ENCODE measurements at regions not wholly inside any gene's neighbourhood (a gene's known extent, or its start where the extent isn't known, plus 50 kb on each side); places are given as distances from the start of the nearest gene placed in this dataset.

- H3K27ac Mint-ChIP-seq = no peak overlapping the region
- no peak overlapping the region for H3K4me3 Mint-ChIP-seq
- POLR2A ChIA-PET = no interaction called here
- H3K36me3 Mint-ChIP-seq = no peaks in the 10 kb centered on the region
- ATAC-seq (ENCODE audit: low read depth) (no peak), DNase-seq (no peak)
- no peaks in the 10 kb centered on the region for H3K4me1 Mint-ChIP-seq
- no peaks in the 10 kb centered on the region for H3K9me3 Mint-ChIP-seq
- peaks cover 14% of the 10 kb centered on the region for H3K27me3 Mint-ChIP-seq
Observed at GRCh38 chr3:193933451-193933850, 202.5 kb upstream of the HES1 start.

GRCh38 chr3:193935916-193936315, 200.0 kb upstream of the HES1 start:
- H3K36me3 Mint-ChIP-seq = no peaks in the 10 kb centered on the region
- POLR2A ChIA-PET = no interaction called here
- no peaks in the 10 kb centered on the region for H3K9me3 Mint-ChIP-seq
- H3K27me3 Mint-ChIP-seq = peaks cover 14% of the 10 kb centered on the region
- no peak overlapping the region for H3K27ac Mint-ChIP-seq
- no peak for ATAC-seq (ENCODE audit: low read depth)
- H3K4me1 Mint-ChIP-seq = no peaks in the 10 kb centered on the region
- H3K4me3 Mint-ChIP-seq = no peak overlapping the region
- DNase-seq = no peak

GRCh38 chr3:193938613-193939012, 197.3 kb upstream of the HES1 start:
- no peak overlapping the region for H3K4me3 Mint-ChIP-seq
- no peaks in the 10 kb centered on the region for H3K9me3 Mint-ChIP-seq
- POLR2A ChIA-PET = no interaction called here
- no peaks in the 10 kb centered on the region for H3K36me3 Mint-ChIP-seq
- no peaks in the 10 kb centered on the region for H3K4me1 Mint-ChIP-seq
- peaks cover 14% of the 10 kb centered on the region for H3K27me3 Mint-ChIP-seq
- ATAC-seq (ENCODE audit: low read depth) (no peak), DNase-seq (no peak)
- H3K27ac Mint-ChIP-seq = no peak overlapping the region

GRCh38 chr3:193939527-193939926, 196.4 kb upstream of the HES1 start:
- DNase-seq = no peak
- Mint-ChIP-seq H3K27ac (no peak overlapping the region), H3K9me3 (no peaks in the 10 kb centered on the region), H3K4me3 (no peak overlapping the region), H3K36me3 (no peaks in the 10 kb centered on the region), H3K27me3 (peaks cover 14% of the 10 kb centered on the region), H3K4me1 (no peaks in the 10 kb centered on the region)
- no peak for ATAC-seq (ENCODE audit: low read depth)
- POLR2A ChIA-PET = no interaction called here

- Mint-ChIP-seq H3K4me3 (no peak overlapping the region), H3K4me1 (no peaks in the 10 kb centered on the region), H3K27ac (no peak overlapping the region), H3K36me3 (no peaks in the 10 kb centered on the region), H3K9me3 (no peaks in the 10 kb centered on the region), H3K27me3 (peaks cover 10% of the 10 kb centered on the region)
- ATAC-seq (ENCODE audit: low read depth) (no peak), DNase-seq (no peak)
- POLR2A ChIA-PET = no interaction called here
Observed at GRCh38 chr3:193940526-193940925, 195.4 kb upstream of the HES1 start.

- Mint-ChIP-seq H3K9me3 (no peaks in the 10 kb centered on the region), H3K4me3 (no peak overlapping the region), H3K27me3 (peaks cover 10% of the 10 kb centered on the region), H3K27ac (no peak overlapping the region), H3K36me3 (no peaks in the 10 kb centered on the region), H3K4me1 (no peaks in the 10 kb centered on the region)
- no peak for DNase-seq
- POLR2A ChIA-PET = no interaction called here
- ATAC-seq (ENCODE audit: low read depth) = no peak
Observed at GRCh38 chr3:193941486-193941885, 194.5 kb upstream of the HES1 start.

GRCh38 chr3:193942516-193943055, 193.4 kb upstream of the HES1 start:
- Mint-ChIP-seq H3K36me3 (no peaks in the 10 kb centered on the region), H3K4me3 (no peak overlapping the region), H3K27ac (no peak overlapping the region), H3K4me1 (no peaks in the 10 kb centered on the region), H3K27me3 (peaks cover 14% of the 10 kb centered on the region), H3K9me3 (no peaks in the 10 kb centered on the region)
- ATAC-seq (ENCODE audit: low read depth) (no peak), DNase-seq (no peak)
- POLR2A ChIA-PET = no interaction called here

- POLR2A ChIA-PET = no interaction called here
- H3K4me1 Mint-ChIP-seq = no peaks in the 10 kb centered on the region
- no peak for DNase-seq
- H3K4me3 Mint-ChIP-seq = no peak overlapping the region
- no peak overlapping the region for H3K27ac Mint-ChIP-seq
- H3K9me3 Mint-ChIP-seq = no peaks in the 10 kb centered on the region
- H3K36me3 Mint-ChIP-seq = no peaks in the 10 kb centered on the region
- ATAC-seq (ENCODE audit: low read depth) = no peak
- peaks cover 14% of the 10 kb centered on the region for H3K27me3 Mint-ChIP-seq
Observed at GRCh38 chr3:193943200-193943599, 192.7 kb upstream of the HES1 start.

- POLR2A ChIA-PET = no interaction called here
- ATAC-seq (ENCODE audit: low read depth) = no peak
- H3K27me3 Mint-ChIP-seq = peaks cover 15% of the 10 kb centered on the region
- no peak overlapping the region for H3K4me3 Mint-ChIP-seq
- H3K27ac Mint-ChIP-seq = no peak overlapping the region
- no peaks in the 10 kb centered on the region for H3K36me3 Mint-ChIP-seq
- no peaks in the 10 kb centered on the region for H3K9me3 Mint-ChIP-seq
- no peaks in the 10 kb centered on the region for H3K4me1 Mint-ChIP-seq
- DNase-seq = no peak
Observed at GRCh38 chr3:193943851-193944517, 192.0 kb upstream of the HES1 start.

- H3K9me3 Mint-ChIP-seq = no peaks in the 10 kb centered on the region
- H3K4me3 Mint-ChIP-seq = no peak overlapping the region
- no peaks in the 10 kb centered on the region for H3K4me1 Mint-ChIP-seq
- peaks cover 13% of the 10 kb centered on the region for H3K27me3 Mint-ChIP-seq
- no peaks in the 10 kb centered on the region for H3K36me3 Mint-ChIP-seq
- DNase-seq = no peak
- no peak for ATAC-seq (ENCODE audit: low read depth)
- POLR2A ChIA-PET = no interaction called here
- H3K27ac Mint-ChIP-seq = no peak overlapping the region
Observed at GRCh38 chr3:193944518-193944884, 191.4 kb upstream of the HES1 start.

- no peak for ATAC-seq (ENCODE audit: low read depth)
- DNase-seq = no peak
- no peak overlapping the region for H3K27ac Mint-ChIP-seq
- no peaks in the 10 kb centered on the region for H3K4me1 Mint-ChIP-seq
- POLR2A ChIA-PET = no interaction called here
- H3K9me3 Mint-ChIP-seq = no peaks in the 10 kb centered on the region
- H3K36me3 Mint-ChIP-seq = no peaks in the 10 kb centered on the region
- H3K4me3 Mint-ChIP-seq = no peak overlapping the region
- peaks cover 10% of the 10 kb centered on the region for H3K27me3 Mint-ChIP-seq
Observed at GRCh38 chr3:193945143-193945542, 190.8 kb upstream of the HES1 start.

- ATAC-seq (ENCODE audit: low read depth) = no peak
Observed at GRCh38 chr3:193946945-193947344, 189.0 kb upstream of the HES1 start.

GRCh38 chr3:193947596-193947995, 188.4 kb upstream of the HES1 start:
- ATAC-seq (ENCODE audit: low read depth) = no peak
- POLR2A ChIA-PET = no interaction called here
- no peaks in the 10 kb centered on the region for H3K9me3 Mint-ChIP-seq

More at GRCh38 chr3:193946945-193947344, 189.0 kb upstream of the HES1 start:
- Mint-ChIP-seq H3K36me3 (no peaks in the 10 kb centered on the region), H3K4me1 (no peaks in the 10 kb centered on the region), H3K4me3 (no peak overlapping the region), H3K27ac (no peak overlapping the region), H3K27me3 (peaks cover 10% of the 10 kb centered on the region), H3K9me3 (no peaks in the 10 kb centered on the region)
- DNase-seq = no peak
- POLR2A ChIA-PET = no interaction called here

GRCh38 chr3:193948459-193948858, 187.5 kb upstream of the HES1 start:
- Mint-ChIP-seq H3K27me3 (peaks cover 10% of the 10 kb centered on the region), H3K36me3 (no peaks in the 10 kb centered on the region)

More at GRCh38 chr3:193947596-193947995, 188.4 kb upstream of the HES1 start:
- Mint-ChIP-seq H3K27me3 (peaks cover 10% of the 10 kb centered on the region), H3K4me3 (no peak overlapping the region), H3K36me3 (no peaks in the 10 kb centered on the region), H3K27ac (no peak overlapping the region), H3K4me1 (no peaks in the 10 kb centered on the region)
- no peak for DNase-seq

More at GRCh38 chr3:193948459-193948858, 187.5 kb upstream of the HES1 start:
- POLR2A ChIA-PET = no interaction called here
- no peak overlapping the region for H3K4me3 Mint-ChIP-seq
- ATAC-seq (ENCODE audit: low read depth) (no peak), DNase-seq (no peak)
- no peak overlapping the region for H3K27ac Mint-ChIP-seq
- H3K9me3 Mint-ChIP-seq = no peaks in the 10 kb centered on the region
- no peaks in the 10 kb centered on the region for H3K4me1 Mint-ChIP-seq

All from activated naive CD8-positive, alpha-beta T cell treated with anti-CD3 and anti-CD28 coated beads, Interleukin-2, amount 10 ng/mL, durations not matched to agents 7 days and 5 days (primary cell).